HepG2 (cell line): ENCODE measurements at regions not wholly inside any gene's neighbourhood (a gene's known extent, or its start where the extent isn't known, plus 50 kb on each side); places are given as distances from the start of the nearest gene placed in this dataset.
A peak's percentile ranks its signal among the peaks of the same experiment; 100 is the strongest.

ENCODE experiments used
- ARID5B ChIP-seq: IDR thresholded peaks from 2 replicates; pipeline ENCODE4 v1.4.0; 2020; ENCODE audit warnings: mild to moderate bottlenecking, missing genetic modification reagents
- EP300 ChIP-seq, 3 experiments: sonication (generic) in 1 of 3; formaldehyde crosslinking in 1 of 3; IDR thresholded peaks; 2 replicates each; pipeline versions ENCODE4 v1.5.1 to v1.6.1; 2011 to 2020; ENCODE audit warnings: low read depth in 2 of 3, low read length in 2 of 3, borderline replicate concordance in 1 of 3, improper control_type of control experiment in 1 of 3, mild to moderate bottlenecking in 1 of 3, missing genetic modification reagents in 1 of 3, moderate library complexity in 1 of 3
- ETV6 ChIP-seq: sonication (generic); formaldehyde crosslinking; conservative IDR thresholded peaks from 2 replicates; pipeline ENCODE4 v1.4.0; 2020; ENCODE audit warnings: missing genetic modification reagents
- PAXIP1 ChIP-seq: sonication (generic); formaldehyde crosslinking; conservative IDR thresholded peaks from 2 replicates; pipeline ENCODE4 v1.4.0; 2020; ENCODE audit warnings: mild to moderate bottlenecking, missing genetic modification reagents, moderate library complexity
- PLRG1 ChIP-seq: fragments of 450-650 bp; conservative IDR thresholded peaks from 2 replicates; pipeline ENCODE4 v1.6.1; 2016
- THAP8 ChIP-seq: sonication (generic); formaldehyde crosslinking; IDR thresholded peaks from 2 replicates; pipeline ENCODE4 v1.5.1; 2020; ENCODE audit warnings: missing genetic modification reagents, mild to moderate bottlenecking, borderline replicate concordance
- ZKSCAN5 ChIP-seq: sonication (generic); formaldehyde crosslinking; IDR thresholded peaks from 2 replicates; pipeline ENCODE4 v1.5.1; 2020; ENCODE audit warnings: mild to moderate bottlenecking, missing genetic modification reagents
- ZNF350 ChIP-seq: sonication (generic); formaldehyde crosslinking; IDR thresholded peaks from 2 replicates; pipeline ENCODE4 v1.4.0; 2020; ENCODE audit warnings: mild to moderate bottlenecking, low read depth, missing genetic modification reagents, borderline replicate concordance
- ZNF382 ChIP-seq: sonication (generic); formaldehyde crosslinking; IDR thresholded peaks from 2 replicates; pipeline ENCODE4 v1.5.0; 2020; ENCODE audit warnings: missing genetic modification reagents, mild to moderate bottlenecking, borderline replicate concordance
- ZNF572 ChIP-seq: sonication (generic); formaldehyde crosslinking; IDR thresholded peaks from 2 replicates; pipeline ENCODE4 v1.5.1; 2020; ENCODE audit warnings: mild to moderate bottlenecking, missing genetic modification reagents
- ZNF576 ChIP-seq: sonication (generic); formaldehyde crosslinking; IDR thresholded peaks from 2 replicates; pipeline ENCODE4 v1.4.0; 2020; ENCODE audit warnings: mild to moderate bottlenecking, missing genetic modification reagents

- TF ChIP-seq ARID5B (peak; percentile 32; the same call in 1 of the 2 replicates), EP300 (IDR thresholded peaks at IDR 0.05; ENCODE audit: low read depth in 2 of 2, low read length in 2 of 2) (peak in 1 of 2 experiments; percentile 26; a peak in 1 of 4 replicates), EP300 (CRISPR knock-in tag; IDR thresholded peaks at IDR 0.05; ENCODE audit: borderline replicate concordance) (no peak), ZNF576 (no peak), ZKSCAN5 (CRISPR knock-in tag) (no peak), ZNF572 (CRISPR knock-in tag) (no peak), THAP8 (CRISPR knock-in tag) (no peak), PLRG1 (no peak), ZNF350 (no peak), PAXIP1 (peak; percentile 55; the same call in 1 of the 2 replicates), ZNF382 (no peak), ETV6 (CRISPR knock-in tag) (no peak)
Measured at GRCh38 chr5:62681117-62681850, 102.7 kb downstream of the LRRC70 start (continued).
